GM13977 (cell line): ENCODE measurements at regions not wholly inside any gene's neighbourhood (a gene's known extent, or its start where the extent isn't known, plus 50 kb on each side); places are given as distances from the start of the nearest gene placed in this dataset.
A peak's percentile ranks its signal among the peaks of the same experiment; 100 is the strongest.

Experiments
- DNase-seq: peaks from one replicate; pipeline ENCODE4 v3.0.0; 2012; ENCODE audit warnings: low spot score
- in situ Hi-C: fragments of 300-500 bp; cut with MboI; formaldehyde crosslinking; loops from one replicate; pipeline ENCODE4 v1.12.0; 2022; ENCODE audit warnings: low sequenced_read_pairs, low pct_unique_long_range_greater_than_20kb, mixed read lengths, inconsistent platforms; ENCODE audit not compliant: unreplicated experiment
- TF ChIP-seq, protein P1 (sequence below): IDR thresholded peaks from 2 replicates; pipeline ENCODE4 v1.5.1; 2012; ENCODE audit warnings: mild to moderate bottlenecking, control low read depth; ENCODE audit not compliant: insufficient read depth; ENCODE audit errors: extremely low read depth, missing control alignments

DNA sequence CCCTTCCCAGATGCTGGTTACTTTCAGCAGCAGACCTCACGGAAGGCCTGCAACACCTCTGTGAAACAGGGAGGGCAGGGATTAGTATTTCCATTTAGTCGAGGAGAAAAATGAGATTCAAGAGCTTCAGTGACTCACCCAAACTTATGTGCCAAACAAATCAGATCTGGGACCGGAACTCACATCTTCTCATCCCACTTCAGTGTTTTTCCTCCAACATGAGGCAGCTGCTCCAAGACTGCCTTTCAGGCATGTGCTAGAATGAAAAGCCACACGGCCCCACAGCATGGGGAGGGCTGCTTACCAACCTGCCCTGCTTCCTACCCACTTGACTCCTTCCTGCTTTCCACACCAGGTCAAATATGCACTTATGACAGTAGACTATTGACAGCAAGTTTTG, 129.4 kb upstream of the SLC24A5 start:
- TF ChIP-seq, protein P1, sequence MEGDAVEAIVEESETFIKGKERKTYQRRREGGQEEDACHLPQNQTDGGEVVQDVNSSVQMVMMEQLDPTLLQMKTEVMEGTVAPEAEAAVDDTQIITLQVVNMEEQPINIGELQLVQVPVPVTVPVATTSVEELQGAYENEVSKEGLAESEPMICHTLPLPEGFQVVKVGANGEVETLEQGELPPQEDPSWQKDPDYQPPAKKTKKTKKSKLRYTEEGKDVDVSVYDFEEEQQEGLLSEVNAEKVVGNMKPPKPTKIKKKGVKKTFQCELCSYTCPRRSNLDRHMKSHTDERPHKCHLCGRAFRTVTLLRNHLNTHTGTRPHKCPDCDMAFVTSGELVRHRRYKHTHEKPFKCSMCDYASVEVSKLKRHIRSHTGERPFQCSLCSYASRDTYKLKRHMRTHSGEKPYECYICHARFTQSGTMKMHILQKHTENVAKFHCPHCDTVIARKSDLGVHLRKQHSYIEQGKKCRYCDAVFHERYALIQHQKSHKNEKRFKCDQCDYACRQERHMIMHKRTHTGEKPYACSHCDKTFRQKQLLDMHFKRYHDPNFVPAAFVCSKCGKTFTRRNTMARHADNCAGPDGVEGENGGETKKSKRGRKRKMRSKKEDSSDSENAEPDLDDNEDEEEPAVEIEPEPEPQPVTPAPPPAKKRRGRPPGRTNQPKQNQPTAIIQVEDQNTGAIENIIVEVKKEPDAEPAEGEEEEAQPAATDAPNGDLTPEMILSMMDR: no peak
- no peak for DNase-seq
- in situ Hi-C loops: loop anchor here (25.0 kb wide), 3 partner anchors 279 to 804 kb away; partner anchors contain the start of gene SEMA6D

DNA sequence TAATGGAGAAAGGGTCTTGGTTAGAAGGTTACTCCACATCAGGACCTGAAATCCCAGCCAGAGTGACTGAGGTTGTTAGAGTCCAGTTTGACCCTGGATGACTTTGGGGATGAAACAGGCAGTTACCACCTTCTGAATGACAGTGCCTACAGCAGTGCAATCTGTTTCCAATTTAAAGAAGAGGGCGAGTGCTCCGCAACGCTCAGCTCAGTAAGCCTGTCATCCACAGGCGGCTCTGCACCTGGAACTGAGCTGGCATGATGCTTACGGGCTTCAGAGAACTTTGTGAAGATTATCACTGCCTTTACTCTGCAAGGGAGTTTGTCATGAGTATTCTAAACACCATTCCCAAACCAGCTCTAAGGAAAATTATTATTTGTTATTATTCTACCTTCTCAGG, 127.7 kb upstream of the SLC24A5 start:
- no peak for DNase-seq
- in situ Hi-C loops: loop anchor here (25.0 kb wide), 3 partner anchors 281 to 806 kb away; partner anchors contain the start of gene SEMA6D
- TF ChIP-seq, protein P1: no peak

DNA sequence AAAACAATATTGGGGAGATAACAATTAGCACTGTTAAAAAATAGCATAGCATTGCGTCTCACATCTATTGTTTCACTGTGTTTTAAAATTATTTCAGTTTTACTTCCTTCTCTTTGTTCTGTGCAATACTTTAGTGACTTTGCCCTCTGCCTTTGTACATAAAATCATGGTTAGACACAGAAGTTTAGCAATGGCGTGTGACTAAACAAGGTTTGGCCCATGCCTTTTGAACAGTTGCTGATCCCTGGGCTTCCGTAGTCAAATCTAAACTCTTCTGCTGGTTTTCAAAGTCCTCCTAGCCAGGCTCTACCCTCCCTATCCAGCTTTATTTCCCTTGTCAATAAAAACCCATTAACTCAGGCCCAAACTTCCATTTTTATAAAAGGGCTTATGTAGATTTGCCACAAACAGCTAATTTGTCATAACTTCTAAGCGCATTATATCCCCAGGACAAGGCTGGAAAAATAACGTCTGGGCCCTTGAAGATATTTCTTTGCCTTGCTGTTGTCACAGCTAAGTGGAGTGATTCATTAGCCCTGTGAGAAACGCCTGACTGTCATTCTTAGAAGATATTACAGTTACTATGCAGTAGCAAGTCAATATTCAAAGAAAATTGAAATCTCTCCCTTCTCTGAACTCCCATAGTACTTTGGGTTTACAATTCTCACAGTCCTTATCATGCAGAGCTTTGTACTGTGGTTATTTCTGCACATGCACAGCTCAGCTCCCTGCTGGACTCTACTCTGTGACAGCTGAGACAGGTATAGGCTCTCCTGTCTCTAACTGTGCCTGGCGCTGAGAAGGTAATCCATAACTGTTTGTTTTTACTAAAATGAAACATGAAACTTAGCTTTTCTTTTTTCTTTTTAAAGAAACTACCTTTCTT, 123.4 kb upstream of the SLC24A5 start:
- in situ Hi-C loops: loop anchor here (25.0 kb wide), 3 partner anchors 285 to 810 kb away; partner anchors contain the start of gene SEMA6D
- no peak for DNase-seq
- TF ChIP-seq, protein P1: no peak

DNA sequence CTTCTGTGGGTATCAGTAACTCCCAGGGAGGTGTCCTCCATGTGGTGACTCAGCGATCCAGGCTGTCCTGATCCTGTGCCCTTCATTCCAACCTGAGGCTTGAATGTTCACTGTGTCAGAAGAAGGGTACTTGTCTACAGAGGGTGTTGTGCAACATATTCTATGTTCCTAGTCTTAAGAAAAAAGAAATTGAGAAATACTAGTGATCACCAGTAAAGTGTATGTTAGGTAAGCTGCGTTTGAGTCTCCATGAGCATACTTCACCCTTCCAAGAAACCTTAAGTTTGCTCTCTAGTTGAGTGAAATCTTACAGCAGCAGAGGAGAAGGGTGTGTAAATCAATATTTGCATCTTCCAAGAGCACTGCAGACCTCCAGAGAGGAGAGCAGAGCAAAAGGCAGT, 122.2 kb upstream of the SLC24A5 start:
- no peak for DNase-seq
- TF ChIP-seq, protein P1: no peak
- in situ Hi-C loops: loop anchor here (25.0 kb wide), 3 partner anchors 286 to 811 kb away; partner anchors contain the start of gene SEMA6D

DNA sequence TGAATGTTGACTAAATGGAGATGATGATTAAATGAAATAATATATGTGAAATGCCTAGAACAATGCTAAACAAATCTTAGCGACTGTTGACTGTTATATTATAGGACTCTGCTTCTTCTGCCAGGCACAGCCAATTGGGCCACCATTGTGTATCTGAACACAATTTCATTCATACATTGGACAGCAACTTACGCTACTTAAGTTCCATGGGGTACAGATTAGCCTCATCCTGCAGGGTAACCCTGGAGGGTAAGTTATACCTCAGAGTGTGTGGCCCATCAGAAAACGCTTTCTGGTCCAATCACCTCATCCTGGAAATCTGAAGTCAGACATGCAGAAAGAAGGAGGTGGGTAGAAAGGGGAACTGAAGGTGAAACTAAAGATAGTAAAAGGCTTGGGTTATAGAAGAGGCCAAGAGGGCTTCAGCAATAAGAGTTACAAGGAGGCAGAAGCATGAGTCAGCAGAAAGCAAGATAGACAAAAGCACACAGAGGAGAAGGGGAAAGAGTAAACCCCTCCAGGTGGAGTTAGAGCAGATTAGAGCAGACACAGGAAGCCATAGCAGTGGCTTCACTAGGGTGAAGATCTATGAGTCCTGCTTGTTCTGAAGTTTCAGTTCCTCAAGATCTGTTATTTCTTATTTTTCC, 119.3 kb upstream of the SLC24A5 start:
- TF ChIP-seq, protein P1: no peak
- in situ Hi-C loops: no loop called here

DNA sequence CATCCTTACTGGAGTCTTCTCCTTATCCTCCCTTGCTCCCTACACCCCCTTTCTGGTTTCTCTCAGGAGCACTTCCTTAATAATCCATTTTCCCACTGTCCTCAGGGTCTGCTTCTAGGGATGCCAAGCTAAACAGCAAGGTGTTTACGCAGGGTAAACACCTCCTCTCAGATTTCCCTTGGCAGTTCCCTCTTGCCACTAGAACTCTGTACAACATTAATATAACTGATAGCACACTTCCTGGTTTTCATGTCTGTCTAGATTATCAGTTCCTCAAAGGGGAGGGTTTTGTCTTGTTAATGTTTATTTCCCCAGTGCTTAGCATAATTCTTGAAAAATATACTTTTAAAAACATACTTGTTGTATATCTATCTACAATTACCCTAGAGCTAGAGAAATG, 118.0 kb upstream of the SLC24A5 start:
- TF ChIP-seq, protein P1: no peak
- in situ Hi-C loops: no loop called here
- no peak for DNase-seq

More for the DNA sequence above, 119.3 kb upstream of the SLC24A5 start:
- peak; percentile 23 for DNase-seq
